Upper lobe of right lung (tissue), 1 donor: ENCODE measurements at regions not wholly inside any gene's neighbourhood (a gene's known extent, or its start where the extent isn't known, plus 50 kb on each side); places are given as distances from the start of the nearest gene placed in this dataset.
"Not testable (repeated sequence)": the region's sequence is repeated elsewhere in the genome, so short reads cannot be mapped to it uniquely, and the experiment has no call there.

Source experiments
- ATAC-seq: fragments of 200-7000 bp; cut with Tn5 transposase; one replicate; pipeline ENCODE4 v1.9.1; 2020; ENCODE audit warnings: mild to moderate bottlenecking, moderate library complexity
- DNase-seq: peaks from one replicate; pipeline ENCODE4 v3.0.0-alpha.2; 2020
- H3K27ac ChIP-seq: fragments of 200-600 bp; one replicate; pipeline ENCODE4 v1.8.0; 2022
- H3K27me3 ChIP-seq: fragments of 200-600 bp; one replicate; pipeline ENCODE4 v1.8.0; 2022; ENCODE audit warnings: mild to moderate bottlenecking
- H3K36me3 ChIP-seq: fragments of 200-600 bp; one replicate; pipeline ENCODE4 v1.8.0; 2022
- H3K4me1 ChIP-seq: fragments of 200-600 bp; one replicate; pipeline ENCODE4 v1.8.0; 2022
- H3K4me3 ChIP-seq: fragments of 200-600 bp; one replicate; pipeline ENCODE4 v1.8.0; 2022; ENCODE audit warnings: mild to moderate bottlenecking
- H3K9me3 ChIP-seq: fragments of 200-600 bp; one replicate; pipeline ENCODE4 v1.8.0; 2022
- intact Hi-C: fragments of 100-400 bp; cut with DNase I; formaldehyde crosslinking; loops from one replicate; pipeline ENCODE4 v1.11.0; 2022
- TF ChIP-seq, protein P1 (sequence below): fragments of 200-600 bp; IDR thresholded peaks from one replicate; pipeline ENCODE4 v1.8.0; 2022; ENCODE audit warnings: antibody characterized with exemption
- donor health status: DM: no; HTN: yes; CAD: no; lungs with severe emphysema.

DNA sequence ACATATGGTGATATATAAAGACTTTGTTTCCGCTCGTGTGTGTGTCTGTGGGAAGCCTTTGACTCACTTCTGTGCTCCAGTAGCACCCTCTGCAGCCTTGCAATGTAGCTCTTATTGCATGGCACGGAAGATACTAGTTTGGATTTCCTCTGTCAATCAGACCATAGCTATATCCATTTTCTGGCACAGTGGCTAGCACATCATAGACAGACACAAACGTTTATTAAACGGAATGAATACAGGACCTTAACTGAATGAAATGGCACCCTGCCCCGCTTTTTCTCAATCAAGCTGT, 124.0 kb upstream of the PTPN20 start:
- intact Hi-C loops, result no loop called here
- H3K9me3 ChIP-seq, result no peaks in the 10 kb centered on the region
- no peak for DNase-seq
- H3K27ac ChIP-seq, result peak overlapping the region; percentile 76
- peak overlapping the region; percentile 68 for H3K4me3 ChIP-seq
- ATAC-seq, result peak; percentile 61
- TF ChIP-seq, protein P1, sequence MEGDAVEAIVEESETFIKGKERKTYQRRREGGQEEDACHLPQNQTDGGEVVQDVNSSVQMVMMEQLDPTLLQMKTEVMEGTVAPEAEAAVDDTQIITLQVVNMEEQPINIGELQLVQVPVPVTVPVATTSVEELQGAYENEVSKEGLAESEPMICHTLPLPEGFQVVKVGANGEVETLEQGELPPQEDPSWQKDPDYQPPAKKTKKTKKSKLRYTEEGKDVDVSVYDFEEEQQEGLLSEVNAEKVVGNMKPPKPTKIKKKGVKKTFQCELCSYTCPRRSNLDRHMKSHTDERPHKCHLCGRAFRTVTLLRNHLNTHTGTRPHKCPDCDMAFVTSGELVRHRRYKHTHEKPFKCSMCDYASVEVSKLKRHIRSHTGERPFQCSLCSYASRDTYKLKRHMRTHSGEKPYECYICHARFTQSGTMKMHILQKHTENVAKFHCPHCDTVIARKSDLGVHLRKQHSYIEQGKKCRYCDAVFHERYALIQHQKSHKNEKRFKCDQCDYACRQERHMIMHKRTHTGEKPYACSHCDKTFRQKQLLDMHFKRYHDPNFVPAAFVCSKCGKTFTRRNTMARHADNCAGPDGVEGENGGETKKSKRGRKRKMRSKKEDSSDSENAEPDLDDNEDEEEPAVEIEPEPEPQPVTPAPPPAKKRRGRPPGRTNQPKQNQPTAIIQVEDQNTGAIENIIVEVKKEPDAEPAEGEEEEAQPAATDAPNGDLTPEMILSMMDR, result no peak
- H3K36me3 ChIP-seq, result peaks cover 9% of the 10 kb centered on the region
- H3K4me1 ChIP-seq, result no peaks in the 10 kb centered on the region
- no peaks in the 10 kb centered on the region for H3K27me3 ChIP-seq

DNA sequence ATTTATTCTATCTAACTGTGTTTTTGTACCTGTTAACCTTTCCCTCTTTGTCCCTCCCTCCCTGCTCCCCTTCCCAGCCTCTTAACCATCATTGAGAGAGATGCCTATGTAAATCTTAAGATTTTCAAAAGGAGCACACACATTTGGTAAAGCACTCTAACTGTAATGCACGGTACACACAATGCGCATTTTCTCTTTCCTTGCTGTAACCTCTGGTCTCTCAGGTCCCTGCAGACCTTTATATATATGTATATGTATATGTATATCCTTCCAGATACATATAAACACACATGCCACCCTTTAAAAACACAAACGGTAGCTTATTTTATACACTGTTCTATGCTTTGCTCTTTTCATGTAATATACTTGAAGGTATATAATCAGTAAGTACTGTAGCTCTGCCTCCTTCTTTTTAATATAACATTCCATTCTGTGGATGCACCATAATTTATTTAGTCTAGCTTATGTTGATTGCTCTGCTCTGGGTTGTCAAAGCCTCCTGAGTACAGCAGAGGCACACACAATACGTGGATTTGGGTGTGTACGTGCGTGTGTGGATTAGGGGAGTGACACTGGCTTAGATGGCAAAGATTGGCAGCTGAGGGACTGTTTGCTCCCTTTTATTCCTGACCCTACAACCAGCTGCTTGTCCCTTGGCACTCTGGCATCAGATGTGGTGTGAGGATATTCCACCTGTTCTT, 118.4 kb upstream of the PTPN20 start:
- H3K36me3 ChIP-seq, result peaks cover 18% of the 10 kb centered on the region
- H3K4me1 ChIP-seq, H3K9me3 ChIP-seq, H3K27ac ChIP-seq, H3K4me3 ChIP-seq, H3K27me3 ChIP-seq, intact Hi-C loops, ATAC-seq, DNase-seq: not testable (repeated sequence)

DNA sequence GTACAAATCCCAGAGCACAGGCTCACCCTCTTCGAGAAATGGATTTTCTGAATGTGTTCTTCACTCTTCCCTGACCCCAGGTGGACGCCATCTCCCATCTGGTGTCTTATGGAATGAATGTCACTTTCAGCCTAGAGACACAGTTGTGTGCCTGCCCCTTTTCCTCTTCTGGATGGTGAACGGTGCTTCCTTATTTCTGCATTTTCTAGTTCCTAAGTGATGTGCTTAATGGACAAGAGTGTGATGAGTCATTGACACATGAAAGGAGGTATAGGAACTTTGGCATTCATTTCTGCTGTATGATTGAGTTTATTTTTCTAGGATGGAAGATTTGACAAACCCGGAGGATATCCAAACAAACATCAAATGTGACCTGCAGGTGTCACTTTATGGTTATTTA, 114.9 kb upstream of the PTPN20 start:
- intact Hi-C loops, ATAC-seq, H3K4me1 ChIP-seq, H3K4me3 ChIP-seq, DNase-seq, H3K27ac ChIP-seq, H3K27me3 ChIP-seq, H3K9me3 ChIP-seq: not testable (repeated sequence)
- H3K36me3 ChIP-seq, result peaks cover 18% of the 10 kb centered on the region

DNA sequence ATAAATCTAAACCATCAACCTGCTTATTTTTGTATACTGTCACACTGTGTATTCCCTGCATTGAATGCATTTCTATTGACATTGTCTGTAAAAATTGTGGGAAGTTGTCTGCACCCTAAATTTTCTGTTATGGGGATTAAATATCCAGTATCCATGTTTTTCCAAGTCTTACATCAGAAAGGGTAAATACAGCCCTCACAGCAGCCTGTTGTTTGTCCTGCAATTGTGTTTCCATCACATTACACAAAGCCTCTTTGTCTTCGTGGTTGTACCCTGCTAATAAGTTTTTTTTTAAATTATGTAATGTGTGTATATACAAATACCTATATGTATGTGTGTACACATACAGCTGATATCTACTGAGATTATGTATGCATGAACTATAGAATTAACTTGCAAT, 109.2 kb upstream of the PTPN20 start:
- H3K4me1 ChIP-seq, H3K9me3 ChIP-seq, ATAC-seq, H3K27me3 ChIP-seq, H3K36me3 ChIP-seq, H3K4me3 ChIP-seq, DNase-seq, intact Hi-C loops, H3K27ac ChIP-seq: not testable (repeated sequence)

DNA sequence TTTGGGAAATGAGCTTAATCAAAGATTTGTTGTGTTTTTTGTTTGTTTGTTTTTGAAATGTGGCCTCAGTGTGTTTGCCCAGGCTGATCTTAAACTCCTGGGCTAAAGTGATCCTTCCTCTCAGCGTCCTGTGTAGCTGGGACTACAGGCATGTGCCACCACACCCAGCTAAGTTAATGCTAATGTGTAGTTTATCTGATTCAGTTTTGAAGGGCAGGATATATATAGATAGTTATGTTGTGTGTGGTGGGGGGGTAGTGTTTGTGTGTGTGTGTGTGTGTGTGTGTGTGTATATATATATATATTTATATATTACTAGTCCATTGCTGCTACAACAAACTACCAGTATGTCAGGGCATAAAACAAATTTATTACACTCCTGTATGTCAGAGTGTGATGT, 108.1 kb upstream of the PTPN20 start:
- H3K4me1 ChIP-seq, intact Hi-C loops, H3K9me3 ChIP-seq, H3K27me3 ChIP-seq, H3K27ac ChIP-seq, H3K4me3 ChIP-seq, H3K36me3 ChIP-seq, ATAC-seq, DNase-seq: not testable (repeated sequence)

DNA sequence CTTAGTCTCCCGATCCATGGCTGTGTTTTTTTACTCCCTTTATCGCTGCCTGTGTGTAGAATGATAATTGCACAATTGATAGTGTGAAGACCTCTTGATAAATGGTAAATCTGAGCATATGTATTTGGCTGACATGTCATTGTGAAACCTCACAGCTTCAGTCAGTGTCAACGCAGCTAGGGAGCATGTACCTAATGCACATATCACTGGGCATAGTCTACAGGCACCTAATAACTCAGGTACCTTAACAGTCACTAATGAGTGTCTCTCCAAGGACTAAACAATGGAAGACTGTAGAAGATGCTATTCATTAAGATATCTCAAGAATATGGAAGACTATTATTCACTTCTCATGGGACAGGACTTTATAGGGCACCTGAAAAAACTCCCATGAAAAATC, 101.0 kb upstream of the PTPN20 start:
- intact Hi-C loops, H3K9me3 ChIP-seq, H3K27me3 ChIP-seq, ATAC-seq, H3K4me1 ChIP-seq, DNase-seq, H3K36me3 ChIP-seq, H3K27ac ChIP-seq, H3K4me3 ChIP-seq: not testable (repeated sequence)

DNA sequence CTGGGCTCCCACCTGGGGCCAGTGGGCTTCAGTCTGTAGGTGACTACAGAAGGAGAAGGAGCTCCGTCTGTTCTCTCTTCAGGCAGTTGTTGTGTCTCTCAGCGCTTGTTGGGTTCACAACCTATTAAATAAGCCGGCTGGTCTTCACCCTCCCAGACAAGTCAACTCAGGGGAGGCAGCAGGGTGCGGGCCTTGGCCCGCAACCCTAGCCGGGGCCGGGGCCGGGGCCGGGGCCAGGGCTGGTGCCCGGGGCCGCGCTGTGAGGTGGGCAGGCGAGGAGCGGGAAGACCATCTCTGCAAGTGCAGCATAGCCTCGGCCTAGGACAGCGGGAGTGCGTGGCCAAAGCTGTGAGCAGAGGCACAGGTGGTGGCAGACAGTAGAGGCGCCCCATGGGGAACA, 95.1 kb upstream of the PTPN20 start:
- H3K27ac ChIP-seq, DNase-seq, H3K27me3 ChIP-seq, ATAC-seq, H3K9me3 ChIP-seq, intact Hi-C loops, H3K4me1 ChIP-seq, H3K36me3 ChIP-seq, H3K4me3 ChIP-seq: not testable (repeated sequence)

DNA sequence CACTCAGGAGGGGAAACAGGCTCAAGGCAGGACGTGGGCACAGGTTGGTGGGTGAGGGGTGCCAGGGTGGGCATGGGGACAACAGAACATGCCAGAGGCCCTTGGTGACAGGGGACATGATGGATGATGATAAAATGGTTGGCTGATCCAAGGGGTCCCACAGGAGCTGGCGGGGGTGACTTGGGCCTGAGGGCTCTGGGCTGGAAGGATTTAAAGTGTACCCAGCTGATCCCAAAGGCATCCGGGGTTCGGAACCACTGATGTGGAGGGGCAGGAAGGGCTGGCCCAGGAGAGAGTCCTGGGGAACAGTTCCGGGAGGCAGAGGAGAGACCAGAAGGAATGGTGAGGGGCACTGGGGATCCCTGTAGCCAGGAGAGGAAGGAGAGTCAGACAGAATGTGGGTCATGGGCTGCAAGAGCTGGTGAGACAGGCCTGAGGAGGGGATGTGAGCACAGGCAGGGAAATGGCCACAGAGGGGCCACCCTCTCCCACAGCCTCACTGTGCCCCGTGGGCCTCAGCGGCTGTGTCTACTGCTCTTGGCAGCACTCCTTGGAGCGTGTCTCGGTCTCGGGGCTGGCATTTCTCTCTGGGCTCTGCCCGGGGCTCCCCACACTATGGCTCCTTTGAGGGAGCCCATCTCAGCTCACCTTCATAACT, 70.7 kb upstream of the PTPN20 start:
- peak; percentile 62 for ATAC-seq
- not testable (repeated sequence) for DNase-seq

DNA sequence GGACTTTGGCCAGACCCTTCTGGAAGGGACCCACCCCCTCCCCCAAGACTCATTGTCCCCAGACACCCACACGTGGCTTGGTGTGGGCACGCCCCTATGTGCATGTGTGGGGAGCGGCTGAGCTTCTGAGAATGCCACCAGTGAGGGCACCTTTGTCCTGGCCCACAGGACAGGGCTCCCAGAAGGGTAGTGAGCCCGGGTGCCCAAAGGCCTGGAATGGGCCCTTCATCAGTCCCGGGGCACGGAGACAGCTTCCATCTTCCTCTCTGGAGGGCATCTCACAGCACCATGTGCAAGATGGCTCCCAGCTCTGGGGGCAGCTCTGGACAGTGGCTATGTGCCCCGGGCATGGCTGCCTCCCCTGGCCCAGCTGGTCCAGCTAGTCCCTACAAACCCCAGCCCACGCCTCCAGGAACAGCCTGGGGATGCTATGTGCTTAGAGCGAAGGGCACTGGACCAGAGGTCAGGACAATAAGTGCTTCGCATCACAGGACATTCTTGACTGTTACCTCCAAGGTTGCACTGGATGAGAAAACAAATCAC, 70.1 kb upstream of the PTPN20 start:
- peak; percentile 56 for ATAC-seq
- H3K9me3 ChIP-seq, result not testable (repeated sequence)

More for the DNA sequence above, 70.7 kb upstream of the PTPN20 start:
- H3K4me1 ChIP-seq, H3K36me3 ChIP-seq, H3K27ac ChIP-seq, intact Hi-C loops, H3K9me3 ChIP-seq, H3K27me3 ChIP-seq, H3K4me3 ChIP-seq: not testable (repeated sequence)

DNA sequence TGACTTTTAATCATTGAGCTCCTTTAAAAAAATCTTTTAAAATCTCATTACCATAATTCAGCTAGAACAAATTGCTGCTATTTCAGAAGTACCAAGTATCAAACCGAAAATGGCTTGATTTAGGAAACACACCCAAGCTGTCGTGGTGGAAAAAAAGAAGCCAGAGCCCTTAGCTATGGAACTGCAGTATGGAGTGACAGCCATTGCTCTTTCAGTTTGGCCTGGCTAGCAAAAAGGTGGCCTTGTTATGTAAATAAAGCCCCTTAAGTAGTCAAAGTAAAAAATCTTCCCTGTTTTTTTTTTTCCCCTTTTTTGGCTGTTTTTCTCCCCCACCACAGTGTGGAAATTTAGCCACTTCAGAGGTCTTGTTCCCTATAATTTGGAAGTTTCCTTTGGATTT, 66.0 kb upstream of the PTPN20 start:
- H3K27ac ChIP-seq, H3K27me3 ChIP-seq, intact Hi-C loops, H3K9me3 ChIP-seq, H3K36me3 ChIP-seq, DNase-seq, H3K4me1 ChIP-seq, H3K4me3 ChIP-seq, ATAC-seq: not testable (repeated sequence)

More for the DNA sequence above, 70.1 kb upstream of the PTPN20 start:
- H3K4me1 ChIP-seq, H3K4me3 ChIP-seq, DNase-seq, H3K27ac ChIP-seq, H3K36me3 ChIP-seq, H3K27me3 ChIP-seq, intact Hi-C loops: not testable (repeated sequence)

DNA sequence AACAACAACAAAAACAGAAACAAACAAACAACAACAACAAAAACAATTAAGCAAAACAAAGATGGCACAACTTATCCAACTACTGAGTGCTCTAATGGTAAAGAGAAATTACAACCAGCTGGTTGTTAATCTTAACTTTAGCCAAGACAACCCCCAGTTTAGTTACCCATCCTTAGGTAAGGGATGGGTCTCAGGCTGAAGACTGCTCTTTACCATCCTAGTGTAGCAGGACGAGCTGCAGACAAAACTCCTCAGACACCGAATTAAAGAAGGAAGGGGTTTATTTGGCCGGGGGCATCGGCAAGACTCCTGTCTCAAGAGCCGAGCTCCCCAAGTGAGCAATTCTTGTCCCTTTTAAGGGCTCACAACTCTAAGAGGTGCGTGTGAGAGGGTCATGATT, 65.6 kb upstream of the PTPN20 start:
- not testable (repeated sequence) for ATAC-seq

DNA sequence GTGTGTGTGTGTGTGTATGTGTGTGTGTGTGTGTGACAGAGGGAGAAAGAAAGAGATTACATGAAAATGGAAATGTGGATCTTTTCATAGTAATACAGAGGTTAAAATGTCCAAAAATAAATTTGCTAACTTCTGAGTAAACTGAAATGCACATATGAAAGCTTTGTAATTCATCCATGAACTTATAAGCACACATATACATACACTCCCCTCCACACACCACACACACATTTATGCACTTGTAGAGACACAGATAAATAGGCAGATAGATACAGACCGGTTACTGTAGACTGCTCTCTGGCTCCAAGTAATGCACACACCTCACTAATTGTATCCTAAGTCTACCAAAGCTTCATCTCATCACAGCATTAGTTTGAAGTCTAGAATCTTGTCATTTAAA, 50.5 kb upstream of the PTPN20 start:
- H3K27ac ChIP-seq, ATAC-seq: not testable (repeated sequence)

More for the DNA sequence above, 65.6 kb upstream of the PTPN20 start:
- H3K9me3 ChIP-seq, intact Hi-C loops, DNase-seq, H3K36me3 ChIP-seq, H3K4me3 ChIP-seq, H3K27ac ChIP-seq, H3K27me3 ChIP-seq, H3K4me1 ChIP-seq: not testable (repeated sequence)

More for the DNA sequence above, 50.5 kb upstream of the PTPN20 start:
- H3K27me3 ChIP-seq, H3K4me3 ChIP-seq, H3K36me3 ChIP-seq, H3K9me3 ChIP-seq, intact Hi-C loops, DNase-seq, H3K4me1 ChIP-seq: not testable (repeated sequence)
